Spleen (tissue), 11 donors: ENCODE measurements at regions not wholly inside any gene's neighbourhood (a gene's known extent, or its start where the extent isn't known, plus 50 kb on each side); places are given as distances from the start of the nearest gene placed in this dataset.
A peak's percentile ranks its signal among the peaks of the same experiment; 100 is the strongest.

Experiments
- DNase-seq: peaks from one replicate; pipeline ENCODE4 v3.0.0-alpha.2; 2020
- H3K27ac ChIP-seq, 8 donors: fragments of 200-600 bp; sonication (generic) in 7 of 8; 1 replicate in 4 of 8; 2 replicates in 4 of 8; pipeline versions ENCODE4 v1.5.0 to v1.8.0; 2016 to 2021; ENCODE audit warnings: inconsistent platforms in 4 of 8, mild to moderate bottlenecking in 4 of 8, moderate library complexity in 1 of 8
- H3K27me3 ChIP-seq, 7 donors: fragments of 200-600 bp; sonication (generic) in 6 of 7; replicated peaks in 1 of 7; 1 replicate in 4 of 7; 2 replicates in 3 of 7; pipeline versions ENCODE4 v1.5.0 to v1.8.0; 2016 to 2021; ENCODE audit warnings: inconsistent platforms in 3 of 7, mild to moderate bottlenecking in 1 of 7
- H3K36me3 ChIP-seq, 6 donors: fragments of 200-600 bp; sonication (generic) in 5 of 6; 1 replicate in 4 of 6; 2 replicates in 2 of 6; pipeline versions ENCODE4 v1.5.0 to v1.8.0; 2016 to 2021; ENCODE audit warnings: inconsistent platforms in 2 of 6
- H3K4me1 ChIP-seq, 6 donors: fragments of 200-600 bp; sonication (generic) in 5 of 6; 1 replicate in 3 of 6; 2 replicates in 3 of 6; pipeline versions ENCODE4 v1.5.0 to v1.8.0; 2016 to 2021; ENCODE audit warnings: inconsistent platforms in 3 of 6
- H3K4me3 ChIP-seq, 8 donors: fragments of 200-600 bp; sonication (generic) in 7 of 8; 1 replicate in 4 of 8; 2 replicates in 4 of 8; pipeline versions ENCODE4 v1.5.0 to v1.8.0; 2016 to 2021; ENCODE audit warnings: inconsistent platforms in 4 of 8, mild to moderate bottlenecking in 4 of 8, moderate library complexity in 2 of 8
- H3K9me3 ChIP-seq, 8 donors: fragments of 200-600 bp; sonication (generic) in 7 of 8; 1 replicate in 4 of 8; 2 replicates in 4 of 8; pipeline versions ENCODE4 v1.5.0 to v1.8.0; 2016 to 2021; ENCODE audit warnings: inconsistent platforms in 4 of 8
- POLR2A ChIP-seq, 3 donors: fragments of 450-650 bp; IDR thresholded peaks; one replicate each; pipeline ENCODE4 v1.5.1; 2017; ENCODE audit warnings: antibody characterized with exemption in 3 of 3, mild to moderate bottlenecking in 1 of 3
- POLR2AphosphoS5 ChIP-seq, 3 donors: sonication (generic); formaldehyde crosslinking; IDR thresholded peaks; one replicate each; pipeline ENCODE4 v1.5.1; 2017; ENCODE audit warnings: antibody characterized with exemption in 3 of 3
- WGBS, 5 donors: extraction: QIAGEN DNeasy Blood & Tissue Kit in 3 of 5; methylation state at CpG; one replicate each; pipeline versions ENCODE4 v1.1.5 to v1.1.7; 2013 to 2018; 5-methylcytosine and 5-hydroxymethylcytosine counted together
- intact Hi-C: fragments of 100-400 bp; cut with DNase I; formaldehyde crosslinking; loops from one replicate; pipeline ENCODE4 v1.15.0; 2023; ENCODE audit warnings: low total_unique reads
- TF ChIP-seq, protein P1 (sequence below), 11 experiments: fragments of 200-600 bp in 7 of 11; fragments of 450-650 bp in 4 of 11; sonication (generic) in 4 of 11; IDR thresholded peaks in 8 of 11; conservative IDR thresholded peaks in 3 of 11; 1 replicate in 7 of 11; 2 replicates in 4 of 11; pipeline versions ENCODE4 v1.4.0 to v1.8.0; 2016 to 2021; ENCODE audit warnings: antibody characterized with exemption in 11 of 11, inconsistent platforms in 4 of 11, mild to moderate bottlenecking in 1 of 11
- donor health status: healthy with polysubstance abuse.
- donor health status: DM: no; HTN: no; CAD: no; lungs with moderate emphysema.
- donor health status: DM: no; HTN: no; CAD: no.
- donor health status: Bipolar disorder and iron deficiency.
- donor health status: healthy.
- donor health status: DM: no; HTN: no; CAD: no.
- donor health status: DM: yes; HTN: yes; CAD: no.

DNA sequence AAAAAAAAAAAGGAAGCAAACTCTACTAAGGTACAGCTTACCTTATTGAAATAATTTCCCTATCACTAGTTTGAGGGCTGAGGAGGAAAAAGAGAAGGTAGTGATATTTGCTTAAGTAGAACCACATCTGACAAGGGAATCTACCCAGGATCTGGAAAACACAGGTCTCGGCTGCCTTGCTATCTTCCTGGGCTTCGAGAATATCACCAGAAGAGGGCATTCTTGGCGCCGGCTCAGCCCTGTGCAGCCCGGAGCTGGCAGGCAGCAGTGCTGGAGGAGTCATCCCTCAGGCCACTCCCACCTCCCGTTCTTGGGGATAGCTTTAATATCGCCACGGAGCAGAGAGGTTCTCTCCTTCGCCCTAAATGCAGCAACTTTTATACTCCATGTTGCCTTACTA, 1181.2 kb downstream of the VRK1 start:
- intact Hi-C loops: no loop called here
- 2 to 6% (median 3%) methylated on average over 9 of the region's 9 CpGs for WGBS, 5 donors
- Histone ChIP-seq H3K36me3 (no peaks in the 10 kb centered on the region), H3K4me1 (peaks cover 0 to 28% (median 4%) of the 10 kb centered on the region in 6 donors), H3K27ac (peak overlapping the region in 7 of 8 donors; percentile 60 to 83 (median 77)), H3K9me3 (no peaks in the 10 kb centered on the region), H3K4me3 (peak overlapping the region in 6 of 8 donors; percentile 16 to 58 (median 26)), H3K27me3 (no peaks in the 10 kb centered on the region)
- DNase-seq: peak; percentile 80
- TF ChIP-seq POLR2A (IDR thresholded peaks at IDR 0.05): no peak
- no peak for TF ChIP-seq POLR2AphosphoS5 (IDR thresholded peaks at IDR 0.05)
- TF ChIP-seq, protein P1, sequence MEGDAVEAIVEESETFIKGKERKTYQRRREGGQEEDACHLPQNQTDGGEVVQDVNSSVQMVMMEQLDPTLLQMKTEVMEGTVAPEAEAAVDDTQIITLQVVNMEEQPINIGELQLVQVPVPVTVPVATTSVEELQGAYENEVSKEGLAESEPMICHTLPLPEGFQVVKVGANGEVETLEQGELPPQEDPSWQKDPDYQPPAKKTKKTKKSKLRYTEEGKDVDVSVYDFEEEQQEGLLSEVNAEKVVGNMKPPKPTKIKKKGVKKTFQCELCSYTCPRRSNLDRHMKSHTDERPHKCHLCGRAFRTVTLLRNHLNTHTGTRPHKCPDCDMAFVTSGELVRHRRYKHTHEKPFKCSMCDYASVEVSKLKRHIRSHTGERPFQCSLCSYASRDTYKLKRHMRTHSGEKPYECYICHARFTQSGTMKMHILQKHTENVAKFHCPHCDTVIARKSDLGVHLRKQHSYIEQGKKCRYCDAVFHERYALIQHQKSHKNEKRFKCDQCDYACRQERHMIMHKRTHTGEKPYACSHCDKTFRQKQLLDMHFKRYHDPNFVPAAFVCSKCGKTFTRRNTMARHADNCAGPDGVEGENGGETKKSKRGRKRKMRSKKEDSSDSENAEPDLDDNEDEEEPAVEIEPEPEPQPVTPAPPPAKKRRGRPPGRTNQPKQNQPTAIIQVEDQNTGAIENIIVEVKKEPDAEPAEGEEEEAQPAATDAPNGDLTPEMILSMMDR (IDR thresholded peaks at IDR 0.05 in 8 of 11, conservative IDR thresholded peaks at IDR 0.05 in 3 of 11): peak in 5 of 11 experiments; percentile 10 to 44 (median 17)

DNA sequence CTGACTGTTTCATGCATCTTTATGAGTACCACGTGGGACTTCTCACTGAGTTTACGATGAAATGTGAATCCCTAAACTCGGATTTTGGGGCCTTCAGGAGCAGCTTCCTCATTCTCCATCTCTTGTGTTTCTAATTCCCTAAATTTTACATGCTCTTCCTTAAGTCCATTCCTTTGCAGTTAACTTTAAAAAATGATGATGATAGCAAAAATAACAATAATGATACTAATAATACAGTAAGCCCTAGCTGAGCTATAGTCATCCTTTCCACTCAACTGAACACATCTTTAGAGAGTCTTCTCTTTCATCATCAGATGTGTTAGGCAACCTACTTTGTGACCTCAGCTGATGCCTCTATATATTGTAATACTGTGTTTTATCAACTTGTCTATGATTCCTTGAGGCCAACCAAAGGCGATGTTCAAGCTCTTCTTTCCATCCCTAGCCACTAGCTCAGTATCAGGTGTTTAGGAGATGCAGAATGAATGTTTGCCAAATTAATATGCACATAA, 1196.4 kb downstream of the VRK1 start:
- no peaks in the 10 kb centered on the region for H3K9me3 ChIP-seq
- no peak for DNase-seq
- 70 to 81% (median 75%) methylated on average over 4 of the region's 4 CpGs for whole genome bisulfite sequencing, 5 donors
- H3K36me3 ChIP-seq: no peaks in the 10 kb centered on the region
- H3K4me1 ChIP-seq: peaks cover 0 to 12% (median 0%) of the 10 kb centered on the region in 6 donors
- intact Hi-C loops: no loop called here
- no peak for TF ChIP-seq POLR2A (IDR thresholded peaks at IDR 0.05)
- no peak for TF ChIP-seq POLR2AphosphoS5 (IDR thresholded peaks at IDR 0.05)
- TF ChIP-seq, protein P1 (IDR thresholded peaks at IDR 0.05 in 8 of 11, conservative IDR thresholded peaks at IDR 0.05 in 3 of 11): no peak
- no peak overlapping the region for H3K4me3 ChIP-seq
- H3K27me3 ChIP-seq: no peaks in the 10 kb centered on the region
- H3K27ac ChIP-seq: peak overlapping the region in 7 of 8 donors; percentile 11 to 82 (median 55)

DNA sequence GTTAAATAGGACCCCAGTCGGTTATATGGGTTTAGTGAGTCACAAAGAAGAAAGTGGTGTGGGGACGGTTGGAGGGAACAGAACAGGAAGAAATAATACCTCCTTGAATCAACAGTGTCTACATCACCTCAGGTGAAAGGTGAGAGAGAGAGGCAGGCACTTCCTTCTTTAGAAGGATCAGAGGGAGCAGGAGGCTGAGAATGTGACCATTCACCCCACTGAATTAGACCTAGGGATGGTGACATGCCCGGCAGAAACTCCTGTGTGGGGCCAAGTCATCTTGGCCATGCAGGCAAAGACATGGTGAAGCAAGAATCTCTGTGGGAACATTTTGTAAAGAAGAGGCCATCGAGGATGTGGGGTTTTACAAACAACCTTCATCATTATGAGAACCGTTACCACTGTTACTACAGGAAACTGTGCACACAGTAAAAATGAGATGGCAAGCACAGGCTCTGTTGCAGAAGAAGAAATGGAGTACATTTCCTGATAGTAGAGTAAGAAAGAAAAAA, 1196.9 kb downstream of the VRK1 start:
- no peak for DNase-seq
- intact Hi-C loops: no loop called here

DNA sequence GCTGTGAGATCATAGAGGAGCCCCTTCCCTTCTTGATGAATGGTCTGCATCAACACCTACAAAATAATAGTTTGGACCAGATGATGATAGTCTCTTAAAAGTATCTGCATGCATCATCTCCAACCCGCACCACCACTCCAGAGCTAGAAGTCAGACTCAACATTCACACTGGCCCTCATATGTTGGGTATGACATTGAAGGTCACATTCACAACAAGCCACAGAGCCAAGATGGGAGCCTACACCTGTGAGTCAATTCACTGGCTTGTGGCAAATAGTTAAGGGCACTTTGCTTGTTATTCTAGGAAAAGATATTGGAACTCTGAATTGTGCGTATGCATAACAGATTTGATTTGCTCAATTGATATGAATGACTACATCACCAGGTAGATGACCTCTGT, 1197.9 kb downstream of the VRK1 start:
- DNase-seq: no peak
- H3K27ac ChIP-seq: peak overlapping the region in 7 of 8 donors; percentile 11 to 82 (median 60)
- H3K4me3 ChIP-seq: no peak overlapping the region
- no peaks in the 10 kb centered on the region for H3K9me3 ChIP-seq
- no peaks in the 10 kb centered on the region for H3K27me3 ChIP-seq
- peaks cover 0 to 12% (median 0%) of the 10 kb centered on the region in 6 donors for H3K4me1 ChIP-seq
- WGBS, 5 donors: 91 to 100% (median 97%) methylated on average over 2 of the region's 2 CpGs
- intact Hi-C loops: no loop called here
- no peaks in the 10 kb centered on the region for H3K36me3 ChIP-seq
- TF ChIP-seq POLR2AphosphoS5 (IDR thresholded peaks at IDR 0.05) (no peak), POLR2A (IDR thresholded peaks at IDR 0.05) (no peak)
- TF ChIP-seq, protein P1 (IDR thresholded peaks at IDR 0.05 in 8 of 11, conservative IDR thresholded peaks at IDR 0.05 in 3 of 11): no peak

More for the DNA sequence above, 1196.9 kb downstream of the VRK1 start:
- WGBS, 5 donors: 45 to 66% (median 54%) methylated on average over 5 of the region's 5 CpGs
- H3K36me3 ChIP-seq: no peaks in the 10 kb centered on the region
- TF ChIP-seq POLR2A (IDR thresholded peaks at IDR 0.05) (no peak), POLR2AphosphoS5 (IDR thresholded peaks at IDR 0.05) (peak in 1 of 3 donors; percentile 7)
- TF ChIP-seq, protein P1 (IDR thresholded peaks at IDR 0.05 in 8 of 11, conservative IDR thresholded peaks at IDR 0.05 in 3 of 11): no peak
- H3K9me3 ChIP-seq: no peaks in the 10 kb centered on the region
- no peak overlapping the region for H3K4me3 ChIP-seq
- H3K4me1 ChIP-seq: peaks cover 0 to 12% (median 0%) of the 10 kb centered on the region in 6 donors
- H3K27me3 ChIP-seq: no peaks in the 10 kb centered on the region
- peak overlapping the region; percentile 11 to 82 (median 58) for H3K27ac ChIP-seq
